Activated CD4-positive, alpha-beta memory T cell treated with anti-CD3 and anti-CD28 coated beads, Interleukin-2, amount 10 ng/mL, durations not matched to agents 7 days and 5 days (primary cell): ENCODE measurements at regions not wholly inside any gene's neighbourhood (a gene's known extent, or its start where the extent isn't known, plus 50 kb on each side); places are given as distances from the start of the nearest gene placed in this dataset.

Experiments
- CTCF ChIA-PET: fragments of 350-600 bp; sonication (Branson Sonifier 250); formaldehyde crosslinking; loops from one replicate; lab custom pipeline; 2021; ENCODE audit warnings: antibody characterized with exemption, inconsistent platforms; lab: Charles Lee
- POLR2A ChIA-PET: fragments of 350-600 bp; sonication (Branson Sonifier 250); formaldehyde crosslinking; loops from one replicate; lab custom pipeline; 2021; ENCODE audit warnings: antibody characterized with exemption; lab: Charles Lee
- DNase-seq: peaks from one replicate; pipeline ENCODE4 v3.0.0-alpha.2; 2020
- H3K27ac Mint-ChIP-seq: one replicate; pipeline ENCODE4 v1.8.0; 2021; ENCODE audit warnings: mild to moderate bottlenecking, mixed read lengths
- H3K27me3 Mint-ChIP-seq: one replicate; pipeline ENCODE4 v1.8.0; 2021; ENCODE audit warnings: mixed read lengths
- H3K36me3 Mint-ChIP-seq: one replicate; pipeline ENCODE4 v1.8.0; 2021; ENCODE audit warnings: low read depth, mixed read lengths
- H3K4me1 Mint-ChIP-seq: one replicate; pipeline ENCODE4 v1.8.0; 2021; ENCODE audit warnings: mixed read lengths
- H3K4me3 Mint-ChIP-seq: one replicate; pipeline ENCODE4 v1.8.0; 2021; ENCODE audit warnings: mild to moderate bottlenecking, mixed read lengths
- H3K9me3 Mint-ChIP-seq: one replicate; pipeline ENCODE4 v1.8.0; 2021; ENCODE audit warnings: mixed read lengths

DNA sequence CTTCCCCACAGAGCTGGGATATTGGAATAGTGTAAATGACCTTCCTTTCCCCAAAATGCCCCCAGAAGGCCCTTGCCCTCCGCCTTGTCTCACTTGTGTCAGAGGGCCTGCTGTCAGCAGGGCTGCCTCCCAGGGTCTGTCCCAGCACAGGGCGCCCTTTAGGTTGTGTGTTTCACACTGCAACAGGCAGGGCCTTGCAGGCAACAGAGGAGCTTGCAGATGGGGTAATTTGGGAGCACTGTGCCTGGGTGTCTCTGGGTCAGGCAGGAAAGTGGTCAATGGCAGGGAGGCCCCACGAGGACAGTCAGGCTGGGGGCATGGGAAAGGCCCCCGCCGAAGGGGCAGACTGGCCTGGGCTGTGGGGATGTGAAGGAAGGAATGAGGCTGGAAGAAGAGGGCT is 130.7 kb downstream of the ASB1 start:
- no peaks in the 10 kb centered on the region for H3K4me1 Mint-ChIP-seq

DNA sequence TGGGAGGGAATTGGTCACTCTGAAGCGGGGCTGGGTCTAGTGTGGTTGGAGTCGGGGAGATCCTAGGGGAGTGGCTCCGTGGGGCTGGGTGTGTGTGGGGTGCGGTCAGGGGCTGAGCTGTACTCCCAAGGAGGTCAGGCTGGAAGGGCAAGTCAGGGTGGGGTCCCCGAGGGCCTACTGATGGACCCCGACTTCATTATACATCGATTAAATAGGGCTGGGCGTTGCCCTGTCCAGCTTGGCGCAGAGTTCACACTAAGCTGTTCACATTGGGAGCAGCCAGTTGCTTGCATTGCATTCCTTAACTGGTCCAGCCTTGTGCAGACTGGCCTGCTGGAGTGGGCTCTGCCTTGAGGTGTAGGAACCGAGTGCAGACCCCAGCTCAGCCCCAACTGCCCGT is 131.2 kb downstream of the ASB1 start:
- H3K36me3 Mint-ChIP-seq = no peaks in the 10 kb centered on the region
- H3K4me1 Mint-ChIP-seq = no peaks in the 10 kb centered on the region
- H3K27me3 Mint-ChIP-seq = no peaks in the 10 kb centered on the region
- H3K27ac Mint-ChIP-seq = no peak overlapping the region
- no peaks in the 10 kb centered on the region for H3K9me3 Mint-ChIP-seq
- ChIA-PET CTCF (no interaction called here), POLR2A (no interaction called here)
- no peak for DNase-seq
- no peak overlapping the region for H3K4me3 Mint-ChIP-seq

More for the DNA sequence above, 130.7 kb downstream of the ASB1 start:
- ChIA-PET CTCF (no interaction called here), POLR2A (no interaction called here)
- no peaks in the 10 kb centered on the region for H3K36me3 Mint-ChIP-seq
- no peaks in the 10 kb centered on the region for H3K27me3 Mint-ChIP-seq
- no peaks in the 10 kb centered on the region for H3K9me3 Mint-ChIP-seq
- no peak for DNase-seq
- H3K4me3 Mint-ChIP-seq = no peak overlapping the region
- no peak overlapping the region for H3K27ac Mint-ChIP-seq

DNA sequence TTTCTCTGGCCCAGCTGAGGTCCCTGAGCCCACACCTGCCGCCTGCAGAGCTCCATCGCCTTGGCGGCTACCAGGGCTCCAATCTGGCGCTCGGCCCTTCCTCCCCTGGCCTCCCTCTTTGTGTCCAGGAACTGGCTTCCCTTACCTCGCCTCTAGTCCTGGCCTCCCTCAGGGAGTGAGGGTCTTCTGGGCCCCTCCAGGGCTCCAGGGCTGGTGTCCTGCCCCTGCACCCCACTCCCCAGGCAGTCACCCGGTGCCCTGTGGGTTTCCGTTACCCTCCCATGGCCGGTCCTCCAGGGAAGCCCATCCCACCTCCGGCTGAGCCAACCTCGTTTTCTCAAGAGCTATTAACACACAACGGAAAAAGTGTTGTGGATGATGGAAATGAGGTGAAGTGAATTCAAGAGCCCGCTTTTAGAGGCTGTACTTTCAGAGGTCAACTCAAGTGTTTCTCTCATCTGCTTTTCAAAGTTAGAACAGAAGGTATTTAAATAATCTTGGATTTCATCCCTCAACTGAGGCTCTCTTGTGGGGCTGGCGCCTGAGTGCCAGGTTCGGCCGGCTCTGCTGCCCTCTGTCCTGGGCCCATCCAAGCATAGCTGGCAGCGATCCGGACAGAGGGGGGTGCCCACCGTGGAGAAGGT is 131.9 kb downstream of the ASB1 start:
- Mint-ChIP-seq H3K4me1 (no peaks in the 10 kb centered on the region), H3K9me3 (no peaks in the 10 kb centered on the region), H3K4me3 (no peak overlapping the region), H3K27ac (no peak overlapping the region), H3K36me3 (no peaks in the 10 kb centered on the region), H3K27me3 (no peaks in the 10 kb centered on the region)
- DNase-seq = no peak
- CTCF ChIA-PET = no interaction called here
- POLR2A ChIA-PET = no interaction called here

DNA sequence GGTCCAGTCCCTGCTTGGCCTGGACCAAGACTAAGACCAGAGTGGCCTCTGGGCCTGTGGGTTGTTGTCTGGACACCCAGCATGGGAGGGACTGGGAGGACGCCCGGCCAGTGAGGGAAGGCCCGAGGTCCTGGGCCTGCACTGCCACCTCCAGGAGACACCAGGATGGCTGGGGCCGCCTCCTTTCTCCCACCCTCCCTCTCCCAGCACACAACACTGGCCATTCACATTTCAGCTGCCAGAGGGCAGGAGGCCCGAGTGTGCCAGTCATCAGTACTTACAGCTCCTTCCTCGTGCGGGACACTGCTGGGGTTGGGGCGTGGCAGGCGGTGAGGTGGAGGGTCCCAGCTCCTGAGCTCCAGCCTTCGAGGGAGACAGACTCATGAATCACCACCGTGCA is 133.5 kb downstream of the ASB1 start:
- H3K27ac Mint-ChIP-seq = no peak overlapping the region
- no peaks in the 10 kb centered on the region for H3K9me3 Mint-ChIP-seq
- H3K27me3 Mint-ChIP-seq = no peaks in the 10 kb centered on the region
- ChIA-PET CTCF (no interaction called here), POLR2A (no interaction called here)
- DNase-seq = no peak
- H3K36me3 Mint-ChIP-seq = no peaks in the 10 kb centered on the region
- no peaks in the 10 kb centered on the region for H3K4me1 Mint-ChIP-seq
- no peak overlapping the region for H3K4me3 Mint-ChIP-seq

DNA sequence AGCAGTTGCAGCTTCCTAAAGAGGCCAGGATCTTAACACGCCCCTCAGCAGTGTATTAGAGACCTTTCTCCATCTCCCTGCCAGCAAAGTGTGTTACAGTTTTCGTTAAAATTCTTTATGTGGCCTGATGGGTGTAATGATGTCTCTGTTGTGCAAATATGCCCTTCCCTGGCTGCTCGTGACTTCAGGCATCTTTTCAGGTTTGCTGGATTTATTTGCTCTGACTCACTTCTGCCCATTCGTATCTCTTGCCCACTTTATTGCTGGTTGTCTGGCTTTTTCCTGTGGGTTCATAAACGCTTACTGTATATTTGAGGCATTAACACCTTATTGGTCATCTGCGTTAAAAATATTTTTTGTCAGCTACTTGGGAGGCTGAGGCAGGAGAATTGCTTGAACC is 134.5 kb downstream of the ASB1 start:
- DNase-seq = no peak
- H3K9me3 Mint-ChIP-seq = no peaks in the 10 kb centered on the region
- CTCF ChIA-PET = interaction anchor here (1.3 kb wide), 1 partner anchor 47 kb away, joined by 3 read pairs; no protein-coding TSS in a partner anchor
- H3K27ac Mint-ChIP-seq = no peak overlapping the region
- H3K36me3 Mint-ChIP-seq = no peaks in the 10 kb centered on the region
- POLR2A ChIA-PET = no interaction called here
- no peaks in the 10 kb centered on the region for H3K27me3 Mint-ChIP-seq
- H3K4me1 Mint-ChIP-seq = no peaks in the 10 kb centered on the region
- H3K4me3 Mint-ChIP-seq = no peak overlapping the region

DNA sequence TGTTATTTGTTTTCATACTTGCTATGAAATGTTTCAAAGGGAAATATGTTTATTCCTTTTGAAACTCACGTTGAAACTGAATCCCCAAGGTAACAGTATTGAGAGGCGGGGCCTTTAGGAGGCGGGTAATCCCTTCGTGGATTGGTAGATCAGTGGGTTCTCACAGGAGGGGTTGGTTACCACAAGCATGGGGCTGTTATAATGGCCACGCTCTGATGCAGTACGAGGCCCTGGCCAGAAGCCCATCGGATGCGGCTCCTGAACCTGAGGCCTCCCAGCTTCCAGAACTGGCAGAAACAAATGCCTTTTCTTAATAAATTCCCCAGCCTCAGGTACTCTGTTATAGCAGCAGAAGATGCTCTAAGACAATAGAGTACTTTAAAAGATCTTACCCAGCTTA is 135.7 kb downstream of the ASB1 start:
- Mint-ChIP-seq H3K9me3 (no peaks in the 10 kb centered on the region), H3K36me3 (no peaks in the 10 kb centered on the region), H3K27me3 (no peaks in the 10 kb centered on the region), H3K4me3 (no peak overlapping the region), H3K4me1 (no peaks in the 10 kb centered on the region), H3K27ac (no peak overlapping the region)
- ChIA-PET POLR2A (no interaction called here), CTCF (no interaction called here)
- no peak for DNase-seq

DNA sequence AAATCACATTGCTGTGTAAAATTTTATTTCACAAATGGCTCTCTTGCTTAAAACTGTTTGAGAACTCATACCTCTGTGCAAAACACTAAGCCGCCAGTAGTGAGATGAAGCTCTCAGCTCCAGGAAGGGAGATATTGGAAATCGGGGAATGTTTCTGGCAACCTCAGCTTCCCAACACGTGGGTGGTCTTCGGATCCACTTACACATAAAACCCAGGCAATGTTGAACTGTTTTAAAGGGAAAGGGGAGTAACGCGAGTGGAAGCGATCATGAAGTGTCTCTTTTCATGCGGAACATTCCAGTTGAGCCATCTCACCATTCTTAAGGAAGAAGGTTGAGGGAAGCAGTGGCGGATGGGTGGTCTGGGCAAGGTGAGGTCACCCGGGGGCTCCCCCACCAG is 136.8 kb downstream of the ASB1 start:
- Mint-ChIP-seq H3K27ac (no peak overlapping the region), H3K9me3 (no peaks in the 10 kb centered on the region), H3K4me1 (no peaks in the 10 kb centered on the region), H3K4me3 (no peak overlapping the region), H3K27me3 (no peaks in the 10 kb centered on the region), H3K36me3 (no peaks in the 10 kb centered on the region)
- ChIA-PET POLR2A (no interaction called here), CTCF (no interaction called here)
- DNase-seq = no peak

DNA sequence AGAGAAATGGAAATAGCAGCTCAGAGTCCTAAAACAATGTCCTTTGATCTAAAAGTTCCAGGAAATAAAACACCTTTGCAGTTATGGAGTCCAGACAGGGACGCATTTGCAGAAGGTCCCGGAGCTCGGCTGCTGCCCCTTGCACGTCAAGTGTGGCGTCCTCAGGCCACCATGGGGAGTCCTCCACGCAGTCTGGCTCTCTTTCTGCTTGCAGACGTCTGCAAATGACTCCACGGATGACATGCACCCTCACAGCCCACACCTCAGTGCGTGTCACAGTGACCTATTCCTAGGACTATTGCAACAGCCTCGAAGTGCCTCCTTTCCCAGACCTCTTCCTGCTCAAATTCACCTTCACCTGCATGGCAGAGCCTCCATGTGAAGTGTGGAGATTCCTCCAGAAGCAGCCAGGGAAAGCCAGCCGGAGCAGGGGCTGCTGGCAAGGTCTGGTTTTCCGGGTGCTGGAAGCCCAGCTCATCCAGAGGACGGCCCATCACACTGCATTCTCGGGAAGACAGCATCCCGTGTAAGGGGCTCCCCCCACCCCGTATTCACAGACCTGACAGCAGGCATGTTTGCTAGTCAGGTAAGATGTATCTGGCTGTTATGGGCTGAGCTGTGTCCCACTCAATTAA is 137.7 kb downstream of the ASB1 start:
- Mint-ChIP-seq H3K4me3 (no peak overlapping the region), H3K9me3 (no peaks in the 10 kb centered on the region), H3K27ac (no peak overlapping the region), H3K27me3 (no peaks in the 10 kb centered on the region), H3K4me1 (no peaks in the 10 kb centered on the region), H3K36me3 (no peaks in the 10 kb centered on the region)
- ChIA-PET POLR2A (no interaction called here), CTCF (no interaction called here)
- DNase-seq = no peak

DNA sequence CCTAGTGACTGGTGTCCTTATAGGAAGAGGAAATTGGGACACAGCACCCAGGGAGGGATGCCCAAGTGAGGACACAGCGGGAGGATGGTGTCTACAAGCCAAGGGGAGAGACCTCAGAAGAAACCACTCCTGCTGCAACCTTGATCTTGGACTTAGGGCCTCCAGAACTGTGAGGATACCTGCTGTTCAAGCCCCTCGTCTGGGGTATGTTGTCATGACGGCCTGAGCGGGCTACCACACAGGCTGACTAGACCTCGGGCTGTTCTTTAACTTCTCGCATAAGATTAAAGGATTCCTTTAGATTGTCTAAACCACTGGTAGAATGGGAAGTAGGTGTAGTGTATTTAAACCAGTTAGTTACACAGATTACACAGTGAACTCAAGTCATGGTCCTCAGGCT is 138.3 kb downstream of the ASB1 start:
- CTCF ChIA-PET = no interaction called here
- no peak overlapping the region for H3K27ac Mint-ChIP-seq
- no peaks in the 10 kb centered on the region for H3K27me3 Mint-ChIP-seq
- POLR2A ChIA-PET = no interaction called here
- no peaks in the 10 kb centered on the region for H3K4me1 Mint-ChIP-seq
- H3K4me3 Mint-ChIP-seq = no peak overlapping the region
- H3K36me3 Mint-ChIP-seq = no peaks in the 10 kb centered on the region
- DNase-seq = no peak
- H3K9me3 Mint-ChIP-seq = no peaks in the 10 kb centered on the region

DNA sequence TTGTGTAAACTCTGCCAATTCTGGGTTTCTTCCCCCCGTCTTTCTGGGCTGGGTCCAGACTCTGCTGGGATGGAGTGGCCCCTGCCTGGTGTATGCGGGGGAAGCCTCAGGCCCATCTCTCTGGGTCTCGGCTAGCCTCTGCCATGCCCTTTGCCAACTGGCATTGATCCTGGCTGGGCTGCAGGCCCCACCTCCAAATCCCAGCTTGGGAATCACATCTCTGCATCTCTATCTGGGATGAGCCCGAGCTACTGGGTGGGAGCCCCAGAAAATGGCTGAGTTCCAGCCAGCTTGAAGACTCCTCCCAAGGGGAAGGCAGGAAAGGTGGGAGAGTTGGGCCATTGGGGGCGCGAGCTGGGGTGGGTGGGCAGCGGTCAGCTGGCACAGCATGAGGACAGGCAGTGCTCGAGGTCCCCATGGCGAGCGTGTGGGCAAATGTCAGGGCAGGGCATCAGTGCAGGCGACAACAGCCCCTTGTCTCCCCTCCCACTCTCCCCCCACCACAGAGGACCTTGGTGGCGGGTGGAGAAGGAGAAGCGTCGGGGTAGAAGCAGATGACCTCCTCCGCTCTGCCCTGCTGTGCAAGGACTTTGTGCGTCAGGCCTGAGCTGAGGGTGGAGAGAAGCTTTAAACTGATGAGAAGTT is 139.4 kb downstream of the ASB1 start:
- ChIA-PET CTCF (no interaction called here), POLR2A (no interaction called here)
- H3K9me3 Mint-ChIP-seq = no peaks in the 10 kb centered on the region

DNA sequence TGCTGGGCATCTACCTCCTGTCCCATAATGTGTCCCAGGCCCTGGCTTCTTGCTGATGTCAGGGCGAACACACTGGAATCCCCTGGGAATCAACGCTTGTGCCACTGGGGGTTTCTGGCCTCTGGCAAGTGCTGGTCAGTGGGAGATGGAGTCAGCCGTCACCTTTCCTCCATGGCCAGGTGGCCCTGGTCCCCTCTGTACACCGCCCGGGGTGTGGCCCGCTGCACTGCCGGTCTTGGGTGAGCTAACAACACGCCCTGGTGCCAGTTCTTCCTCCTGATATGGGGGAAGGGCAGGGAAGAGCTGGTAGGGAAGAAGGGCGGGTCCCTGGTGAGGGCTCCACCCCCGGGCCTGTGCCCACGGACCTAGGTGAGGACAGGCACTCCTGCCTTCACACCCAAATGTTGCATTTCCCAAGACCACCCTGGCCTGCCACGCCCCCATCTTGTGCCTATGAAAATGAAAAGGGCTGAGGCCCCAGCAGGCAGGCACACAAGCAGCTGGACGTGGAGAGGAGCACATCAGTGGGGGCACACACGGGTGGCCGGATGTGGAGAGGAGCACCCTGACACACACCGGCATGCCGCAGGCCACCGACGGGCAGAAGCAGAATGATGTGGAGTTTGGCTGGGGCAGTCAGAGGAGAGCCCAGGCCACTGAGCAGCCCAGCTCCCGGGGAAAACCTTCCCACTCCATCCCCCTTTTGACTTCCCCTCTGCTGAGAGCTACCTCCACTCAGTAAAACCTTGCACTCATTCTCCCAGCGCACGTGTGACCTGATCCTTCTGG is 140.5 kb downstream of the ASB1 start:
- Mint-ChIP-seq H3K27ac (no peak overlapping the region), H3K27me3 (no peaks in the 10 kb centered on the region), H3K9me3 (no peaks in the 10 kb centered on the region), H3K36me3 (no peaks in the 10 kb centered on the region), H3K4me3 (no peak overlapping the region), H3K4me1 (no peaks in the 10 kb centered on the region)
- DNase-seq = no peak
- ChIA-PET POLR2A (no interaction called here), CTCF (no interaction called here)

More for the DNA sequence above, 139.4 kb downstream of the ASB1 start:
- no peak overlapping the region for H3K27ac Mint-ChIP-seq
- H3K4me3 Mint-ChIP-seq = no peak overlapping the region
- no peak for DNase-seq
- no peaks in the 10 kb centered on the region for H3K27me3 Mint-ChIP-seq
- no peaks in the 10 kb centered on the region for H3K36me3 Mint-ChIP-seq
- H3K4me1 Mint-ChIP-seq = no peaks in the 10 kb centered on the region

DNA sequence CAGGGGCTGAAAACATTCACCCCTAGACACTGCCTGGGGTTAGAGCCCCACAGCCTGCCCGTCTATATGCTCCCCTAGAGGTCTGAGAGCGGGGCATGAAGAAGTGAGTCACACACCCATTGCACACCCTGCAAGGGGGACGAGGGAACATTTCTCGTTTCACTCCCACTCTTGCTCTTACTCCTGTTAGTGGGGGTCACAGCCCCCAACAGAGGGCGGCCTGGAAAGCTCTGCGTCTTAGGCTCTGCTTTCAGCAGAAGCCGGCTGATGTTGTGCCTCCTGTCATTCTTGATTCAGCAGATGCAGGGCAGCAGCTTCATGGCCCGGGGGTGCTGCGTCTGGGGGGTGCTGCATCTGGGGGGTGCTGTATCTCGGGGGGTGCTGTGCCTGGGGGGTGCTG is 141.3 kb downstream of the ASB1 start:
- Mint-ChIP-seq H3K9me3 (no peaks in the 10 kb centered on the region), H3K27ac (no peak overlapping the region), H3K27me3 (no peaks in the 10 kb centered on the region), H3K4me1 (no peaks in the 10 kb centered on the region), H3K4me3 (no peak overlapping the region), H3K36me3 (no peaks in the 10 kb centered on the region)
- ChIA-PET CTCF (no interaction called here), POLR2A (no interaction called here)
- DNase-seq = no peak
